ENCODE measurements at regions not wholly inside any gene's neighbourhood (a gene's known extent, or its start where the extent isn't known, plus 50 kb on each side); places are given as distances from the start of the nearest gene placed in this dataset.

GRCh38 chr3:18007980-18008379, 265.5 kb upstream of the TBC1D5 start:
- DNase-seq (ENCODE audit: low read depth in 4 of 6, low spot score in 6 of 6): no peak
- WGBS (ENCODE audit: insufficient coverage): no CpG with 5 or more reads among the region's 1 CpG
- no peak overlapping the region for H3K4me3 ChIP-seq (ENCODE audit: low read depth, low read length)
- H3K27me3 ChIP-seq (ENCODE audit: control insufficient read depth, insufficient read depth, low read length): no peaks in the 10 kb centered on the region
- H3K4me1 ChIP-seq (ENCODE audit: control insufficient read depth, insufficient read depth, low read length): no peaks in the 10 kb centered on the region
- H3K27ac ChIP-seq (ENCODE audit: low read depth, low read length): no peak overlapping the region
- no peaks in the 10 kb centered on the region for H3K36me3 ChIP-seq (ENCODE audit: control insufficient read depth, insufficient read depth, low read length)
- no peaks in the 10 kb centered on the region for H3K9me3 ChIP-seq (ENCODE audit: control insufficient read depth, insufficient read depth, low read length)

- Histone ChIP-seq H3K4me1 (ENCODE audit: control insufficient read depth, insufficient read depth, low read length) (no peaks in the 10 kb centered on the region), H3K4me3 (ENCODE audit: low read depth, low read length) (no peak overlapping the region), H3K9me3 (ENCODE audit: control insufficient read depth, insufficient read depth, low read length) (no peaks in the 10 kb centered on the region), H3K27me3 (ENCODE audit: control insufficient read depth, insufficient read depth, low read length) (no peaks in the 10 kb centered on the region), H3K27ac (ENCODE audit: low read depth, low read length) (no peak overlapping the region), H3K36me3 (ENCODE audit: control insufficient read depth, insufficient read depth, low read length) (no peaks in the 10 kb centered on the region)
- no peak for DNase-seq (ENCODE audit: low read depth in 4 of 6, low spot score in 6 of 6)
Measured at GRCh38 chr3:17995769-17996168, 253.3 kb upstream of the TBC1D5 start.

GRCh38 chr3:17994167-17994566, 251.7 kb upstream of the TBC1D5 start:
- Histone ChIP-seq H3K27me3 (ENCODE audit: control insufficient read depth, insufficient read depth, low read length) (no peaks in the 10 kb centered on the region), H3K27ac (ENCODE audit: low read depth, low read length) (no peak overlapping the region), H3K4me3 (ENCODE audit: low read depth, low read length) (no peak overlapping the region), H3K9me3 (ENCODE audit: control insufficient read depth, insufficient read depth, low read length) (no peaks in the 10 kb centered on the region), H3K36me3 (ENCODE audit: control insufficient read depth, insufficient read depth, low read length) (no peaks in the 10 kb centered on the region), H3K4me1 (ENCODE audit: control insufficient read depth, insufficient read depth, low read length) (no peaks in the 10 kb centered on the region)
- no peak for DNase-seq (ENCODE audit: low read depth in 4 of 6, low spot score in 6 of 6)
- WGBS (ENCODE audit: insufficient coverage): 83% methylated on average over 6 of the region's 7 CpGs

- Histone ChIP-seq H3K9me3 (ENCODE audit: control insufficient read depth, insufficient read depth, low read length) (no peaks in the 10 kb centered on the region), H3K27me3 (ENCODE audit: control insufficient read depth, insufficient read depth, low read length) (no peaks in the 10 kb centered on the region), H3K4me1 (ENCODE audit: control insufficient read depth, insufficient read depth, low read length) (no peaks in the 10 kb centered on the region), H3K4me3 (ENCODE audit: low read depth, low read length) (no peak overlapping the region), H3K36me3 (ENCODE audit: control insufficient read depth, insufficient read depth, low read length) (no peaks in the 10 kb centered on the region), H3K27ac (ENCODE audit: low read depth, low read length) (no peak overlapping the region)
- no peak for DNase-seq (ENCODE audit: low read depth in 4 of 6, low spot score in 6 of 6)
- no CpG with 5 or more reads among the region's 1 CpG for WGBS (ENCODE audit: insufficient coverage)
Measured at GRCh38 chr3:17990390-17990789, 248.0 kb upstream of the TBC1D5 start.

GRCh38 chr3:17986348-17986816, 244.0 kb upstream of the TBC1D5 start:
- no peaks in the 10 kb centered on the region for H3K36me3 ChIP-seq (ENCODE audit: control insufficient read depth, insufficient read depth, low read length)
- H3K27me3 ChIP-seq (ENCODE audit: control insufficient read depth, insufficient read depth, low read length): no peaks in the 10 kb centered on the region
- H3K4me3 ChIP-seq (ENCODE audit: low read depth, low read length): no peak overlapping the region
- WGBS (ENCODE audit: insufficient coverage): 88% methylated on average over 2 of the region's 2 CpGs
- DNase-seq (ENCODE audit: low read depth in 4 of 6, low spot score in 6 of 6): no peak
- H3K27ac ChIP-seq (ENCODE audit: low read depth, low read length): no peak overlapping the region
- no peaks in the 10 kb centered on the region for H3K4me1 ChIP-seq (ENCODE audit: control insufficient read depth, insufficient read depth, low read length)
- H3K9me3 ChIP-seq (ENCODE audit: control insufficient read depth, insufficient read depth, low read length): no peaks in the 10 kb centered on the region

- Histone ChIP-seq H3K9me3 (ENCODE audit: control insufficient read depth, insufficient read depth, low read length) (no peaks in the 10 kb centered on the region), H3K4me1 (ENCODE audit: control insufficient read depth, insufficient read depth, low read length) (no peaks in the 10 kb centered on the region), H3K4me3 (ENCODE audit: low read depth, low read length) (no peak overlapping the region), H3K36me3 (ENCODE audit: control insufficient read depth, insufficient read depth, low read length) (no peaks in the 10 kb centered on the region), H3K27ac (ENCODE audit: low read depth, low read length) (no peak overlapping the region), H3K27me3 (ENCODE audit: control insufficient read depth, insufficient read depth, low read length) (no peaks in the 10 kb centered on the region)
- no CpG with 5 or more reads among the region's 2 CpGs for WGBS (ENCODE audit: insufficient coverage)
- no peak for DNase-seq (ENCODE audit: low read depth in 4 of 6, low spot score in 6 of 6)
Measured at GRCh38 chr3:17985658-17986347, 243.4 kb upstream of the TBC1D5 start.

- Histone ChIP-seq H3K9me3 (ENCODE audit: control insufficient read depth, insufficient read depth, low read length) (no peaks in the 10 kb centered on the region), H3K36me3 (ENCODE audit: control insufficient read depth, insufficient read depth, low read length) (no peaks in the 10 kb centered on the region), H3K4me3 (ENCODE audit: low read depth, low read length) (no peak overlapping the region), H3K4me1 (ENCODE audit: control insufficient read depth, insufficient read depth, low read length) (no peaks in the 10 kb centered on the region), H3K27me3 (ENCODE audit: control insufficient read depth, insufficient read depth, low read length) (no peaks in the 10 kb centered on the region), H3K27ac (ENCODE audit: low read depth, low read length) (no peak overlapping the region)
- WGBS (ENCODE audit: insufficient coverage): 100% methylated on average over 2 of the region's 3 CpGs
- no peak for DNase-seq (ENCODE audit: low read depth in 4 of 6, low spot score in 6 of 6)
Measured at GRCh38 chr3:17983106-17983505, 240.7 kb upstream of the TBC1D5 start.

- no peaks in the 10 kb centered on the region for H3K27me3 ChIP-seq (ENCODE audit: control insufficient read depth, insufficient read depth, low read length)
- no peaks in the 10 kb centered on the region for H3K4me1 ChIP-seq (ENCODE audit: control insufficient read depth, insufficient read depth, low read length)
- no peaks in the 10 kb centered on the region for H3K36me3 ChIP-seq (ENCODE audit: control insufficient read depth, insufficient read depth, low read length)
- no peaks in the 10 kb centered on the region for H3K9me3 ChIP-seq (ENCODE audit: control insufficient read depth, insufficient read depth, low read length)
- DNase-seq (ENCODE audit: low read depth in 4 of 6, low spot score in 6 of 6): no peak
- no peak overlapping the region for H3K27ac ChIP-seq (ENCODE audit: low read depth, low read length)
- no peak overlapping the region for H3K4me3 ChIP-seq (ENCODE audit: low read depth, low read length)
- 96% methylated on average over 3 of the region's 3 CpGs for whole genome bisulfite sequencing (ENCODE audit: insufficient coverage)
Measured at GRCh38 chr3:17982211-17982880, 239.9 kb upstream of the TBC1D5 start.

- H3K27ac ChIP-seq (ENCODE audit: low read depth, low read length): no peak overlapping the region
- H3K9me3 ChIP-seq (ENCODE audit: control insufficient read depth, insufficient read depth, low read length): no peaks in the 10 kb centered on the region
- 63% methylated on average over 1 of the region's 2 CpGs for WGBS (ENCODE audit: insufficient coverage)
- H3K27me3 ChIP-seq (ENCODE audit: control insufficient read depth, insufficient read depth, low read length): no peaks in the 10 kb centered on the region
- H3K4me3 ChIP-seq (ENCODE audit: low read depth, low read length): no peak overlapping the region
- H3K4me1 ChIP-seq (ENCODE audit: control insufficient read depth, insufficient read depth, low read length): no peaks in the 10 kb centered on the region
- DNase-seq (ENCODE audit: low read depth in 4 of 6, low spot score in 6 of 6): no peak
- no peaks in the 10 kb centered on the region for H3K36me3 ChIP-seq (ENCODE audit: control insufficient read depth, insufficient read depth, low read length)
Measured at GRCh38 chr3:17980863-17981262, 238.4 kb upstream of the TBC1D5 start.

GRCh38 chr3:17979911-17980310, 237.5 kb upstream of the TBC1D5 start:
- no peaks in the 10 kb centered on the region for H3K9me3 ChIP-seq (ENCODE audit: control insufficient read depth, insufficient read depth, low read length)
- no peaks in the 10 kb centered on the region for H3K36me3 ChIP-seq (ENCODE audit: control insufficient read depth, insufficient read depth, low read length)
- no peaks in the 10 kb centered on the region for H3K27me3 ChIP-seq (ENCODE audit: control insufficient read depth, insufficient read depth, low read length)
- 94% methylated on average over 2 of the region's 3 CpGs for WGBS (ENCODE audit: insufficient coverage)
- no peak for DNase-seq (ENCODE audit: low read depth in 4 of 6, low spot score in 6 of 6)
- H3K4me3 ChIP-seq (ENCODE audit: low read depth, low read length): no peak overlapping the region
- no peaks in the 10 kb centered on the region for H3K4me1 ChIP-seq (ENCODE audit: control insufficient read depth, insufficient read depth, low read length)
- no peak overlapping the region for H3K27ac ChIP-seq (ENCODE audit: low read depth, low read length)
